Erythroblast (primary cell): ENCODE measurements at regions not wholly inside any gene's neighbourhood (a gene's known extent, or its start where the extent isn't known, plus 50 kb on each side); places are given as distances from the start of the nearest gene placed in this dataset.

ENCODE experiments used
- GATA1 ChIP-seq: IDR thresholded peaks from 2 replicates; pipeline ENCODE4 v1.6.1; 2011; ENCODE audit warnings: low read depth, mild to moderate bottlenecking, control low read depth, low read length, moderate library complexity
- POLR2A ChIP-seq: IDR thresholded peaks from 2 replicates; pipeline ENCODE4 v1.6.1; 2011; ENCODE audit warnings: mild to moderate bottlenecking, low read length

DNA sequence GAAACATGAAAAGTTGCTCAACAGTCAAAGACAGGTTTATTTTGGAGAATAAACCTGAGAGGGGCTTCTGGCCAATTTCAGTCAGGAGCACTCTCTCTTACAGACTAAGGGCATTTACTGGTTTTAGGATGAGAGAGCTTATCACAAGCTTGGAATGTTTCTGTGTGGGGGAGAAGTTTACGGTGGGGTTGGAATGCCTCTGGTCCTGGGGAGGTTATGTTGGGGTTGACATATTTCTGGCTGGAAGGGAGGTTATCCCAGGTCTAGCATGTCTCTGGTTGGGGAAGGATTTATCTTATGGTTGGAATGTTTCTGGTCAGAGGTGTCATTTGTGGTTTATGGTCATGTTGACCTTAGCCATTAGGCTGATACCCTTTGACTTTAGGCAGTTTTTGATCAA is 1867.3 kb downstream of the EFNA5 start:
- TF ChIP-seq POLR2A (no peak), GATA1 (no peak)
